Left ventricle myocardium inferior (tissue), 1 donor: ENCODE measurements at regions not wholly inside any gene's neighbourhood (a gene's known extent, or its start where the extent isn't known, plus 50 kb on each side); places are given as distances from the start of the nearest gene placed in this dataset.

Experiments used
- DNase-seq: peaks from one replicate; pipeline ENCODE4 v3.0.0-alpha.2; 2020
- H3K27ac ChIP-seq: fragments of 200-600 bp; replicated peaks from 2 replicates; pipeline ENCODE4 v1.8.0; 2021
- H3K27me3 ChIP-seq: fragments of 200-600 bp; 2 replicates; pipeline ENCODE4 v1.8.0; 2021; ENCODE audit warnings: low read depth
- H3K36me3 ChIP-seq: fragments of 200-600 bp; 2 replicates; pipeline ENCODE4 v1.8.0; 2021
- H3K4me1 ChIP-seq: fragments of 200-600 bp; 2 replicates; pipeline ENCODE4 v1.8.0; 2021
- H3K4me3 ChIP-seq: fragments of 200-600 bp; 2 replicates; pipeline ENCODE4 v1.8.0; 2021; ENCODE audit warnings: mild to moderate bottlenecking, moderate library complexity
- H3K9me3 ChIP-seq: fragments of 200-600 bp; replicated peaks from 2 replicates; pipeline ENCODE4 v1.8.0; 2021
- CTCF ChIP-seq: fragments of 200-600 bp; IDR thresholded peaks from 2 replicates; pipeline ENCODE4 v1.8.0; 2021; ENCODE audit warnings: antibody characterized with exemption, mild to moderate bottlenecking, borderline replicate concordance
- intact Hi-C: fragments of 100-400 bp; cut with micrococcal nuclease; formaldehyde crosslinking; loops from one replicate; pipeline ENCODE4 v1.11.0; 2022
- donor health status: DM: no; HTN: yes; CAD: no; lungs with severe emphysema.

GRCh38 chr4:56286763-56287162 is 100.5 kb downstream of the AASDH start:
- Histone ChIP-seq H3K27me3 (peaks cover 5% of the 10 kb centered on the region), H3K27ac (no peak overlapping the region), H3K36me3 (no peaks in the 10 kb centered on the region), H3K4me3 (no peak overlapping the region), H3K4me1 (peaks cover 4% of the 10 kb centered on the region), H3K9me3 (no peaks in the 10 kb centered on the region)
- TF ChIP-seq CTCF, result no peak
- no peak for DNase-seq
- intact Hi-C loops, result no loop called here

GRCh38 chr4:56283375-56283774 is 103.9 kb downstream of the AASDH start:
- no peak for TF ChIP-seq CTCF
- no peak for DNase-seq
- intact Hi-C loops, result no loop called here
- no peak overlapping the region for H3K27ac ChIP-seq
- H3K4me3 ChIP-seq, result no peak overlapping the region
- peaks cover 5% of the 10 kb centered on the region for H3K27me3 ChIP-seq
- H3K36me3 ChIP-seq, result no peaks in the 10 kb centered on the region
- H3K4me1 ChIP-seq, result no peaks in the 10 kb centered on the region
- H3K9me3 ChIP-seq, result no peaks in the 10 kb centered on the region

GRCh38 chr4:56282004-56282403 is 105.3 kb downstream of the AASDH start:
- no peak for TF ChIP-seq CTCF
- intact Hi-C loops, result no loop called here
- no peaks in the 10 kb centered on the region for H3K4me1 ChIP-seq
- H3K27me3 ChIP-seq, result peaks cover 5% of the 10 kb centered on the region
- no peaks in the 10 kb centered on the region for H3K36me3 ChIP-seq
- DNase-seq, result no peak
- no peak overlapping the region for H3K27ac ChIP-seq
- H3K4me3 ChIP-seq, result no peak overlapping the region
- H3K9me3 ChIP-seq, result no peaks in the 10 kb centered on the region

GRCh38 chr4:56276547-56276946 is 110.7 kb downstream of the AASDH start:
- peaks cover 21% of the 10 kb centered on the region for H3K27me3 ChIP-seq
- no peak overlapping the region for H3K4me3 ChIP-seq
- no peak overlapping the region for H3K27ac ChIP-seq
- no peak for TF ChIP-seq CTCF
- no peaks in the 10 kb centered on the region for H3K9me3 ChIP-seq
- DNase-seq, result no peak
- H3K4me1 ChIP-seq, result no peaks in the 10 kb centered on the region
- intact Hi-C loops, result no loop called here
- H3K36me3 ChIP-seq, result no peaks in the 10 kb centered on the region

GRCh38 chr4:56273391-56273790 is 113.9 kb downstream of the AASDH start:
- DNase-seq, result no peak
- no peaks in the 10 kb centered on the region for H3K9me3 ChIP-seq
- H3K4me1 ChIP-seq, result no peaks in the 10 kb centered on the region
- H3K27ac ChIP-seq, result no peak overlapping the region
- no peak overlapping the region for H3K4me3 ChIP-seq
- intact Hi-C loops, result no loop called here
- no peaks in the 10 kb centered on the region for H3K36me3 ChIP-seq
- no peak for TF ChIP-seq CTCF
- peaks cover 25% of the 10 kb centered on the region for H3K27me3 ChIP-seq

- no peak for TF ChIP-seq CTCF
- DNase-seq, result no peak
- Histone ChIP-seq H3K4me1 (no peaks in the 10 kb centered on the region), H3K27ac (no peak overlapping the region), H3K4me3 (no peak overlapping the region), H3K9me3 (no peaks in the 10 kb centered on the region), H3K36me3 (no peaks in the 10 kb centered on the region), H3K27me3 (peaks cover 25% of the 10 kb centered on the region)
- intact Hi-C loops, result no loop called here
Observed at GRCh38 chr4:56272927-56273326, 114.4 kb downstream of the AASDH start.
